LNCaP clone FGC (cell line): ENCODE measurements at regions not wholly inside any gene's neighbourhood (a gene's known extent, or its start where the extent isn't known, plus 50 kb on each side); places are given as distances from the start of the nearest gene placed in this dataset.

ENCODE experiments used
- DNase-seq: peaks from one replicate; pipeline ENCODE4 v3.0.0-alpha.2; 2011; ENCODE audit warnings: low read depth
- H3K4me3 ChIP-seq: 2 replicates; pipeline ENCODE4 v1.5.1; 2011; ENCODE audit warnings: mild to moderate bottlenecking, low read depth, low read length, control low read depth
- TF ChIP-seq, protein P1 (sequence below): IDR thresholded peaks from 2 replicates; pipeline ENCODE4 v1.5.1; 2012; ENCODE audit warnings: mild to moderate bottlenecking; ENCODE audit not compliant: control insufficient read depth, insufficient read depth; ENCODE audit errors: extremely low read depth

DNA sequence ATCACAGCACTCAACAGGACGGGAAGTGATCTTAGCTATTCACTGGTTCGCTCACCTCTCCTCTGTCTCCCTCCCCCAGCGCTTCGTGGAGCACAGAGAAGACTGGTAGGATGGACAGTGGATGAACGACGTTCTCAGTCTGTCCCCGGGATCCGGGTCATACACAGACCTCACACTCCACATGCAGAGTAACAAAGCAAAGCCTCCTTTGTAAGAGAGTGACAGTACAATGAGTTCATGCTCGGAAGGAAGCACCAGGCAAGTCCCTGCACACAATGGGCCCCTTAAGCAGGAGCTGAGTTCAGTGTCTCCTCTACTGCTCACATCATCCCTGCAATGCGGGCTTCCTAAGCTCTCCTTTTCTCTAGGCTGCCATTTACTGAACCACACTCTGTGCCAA lies 356.9 kb downstream of the C16orf95 start:
- no peak overlapping the region for H3K4me3 ChIP-seq
- TF ChIP-seq, protein P1, sequence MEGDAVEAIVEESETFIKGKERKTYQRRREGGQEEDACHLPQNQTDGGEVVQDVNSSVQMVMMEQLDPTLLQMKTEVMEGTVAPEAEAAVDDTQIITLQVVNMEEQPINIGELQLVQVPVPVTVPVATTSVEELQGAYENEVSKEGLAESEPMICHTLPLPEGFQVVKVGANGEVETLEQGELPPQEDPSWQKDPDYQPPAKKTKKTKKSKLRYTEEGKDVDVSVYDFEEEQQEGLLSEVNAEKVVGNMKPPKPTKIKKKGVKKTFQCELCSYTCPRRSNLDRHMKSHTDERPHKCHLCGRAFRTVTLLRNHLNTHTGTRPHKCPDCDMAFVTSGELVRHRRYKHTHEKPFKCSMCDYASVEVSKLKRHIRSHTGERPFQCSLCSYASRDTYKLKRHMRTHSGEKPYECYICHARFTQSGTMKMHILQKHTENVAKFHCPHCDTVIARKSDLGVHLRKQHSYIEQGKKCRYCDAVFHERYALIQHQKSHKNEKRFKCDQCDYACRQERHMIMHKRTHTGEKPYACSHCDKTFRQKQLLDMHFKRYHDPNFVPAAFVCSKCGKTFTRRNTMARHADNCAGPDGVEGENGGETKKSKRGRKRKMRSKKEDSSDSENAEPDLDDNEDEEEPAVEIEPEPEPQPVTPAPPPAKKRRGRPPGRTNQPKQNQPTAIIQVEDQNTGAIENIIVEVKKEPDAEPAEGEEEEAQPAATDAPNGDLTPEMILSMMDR = no peak
- DNase-seq = no peak

DNA sequence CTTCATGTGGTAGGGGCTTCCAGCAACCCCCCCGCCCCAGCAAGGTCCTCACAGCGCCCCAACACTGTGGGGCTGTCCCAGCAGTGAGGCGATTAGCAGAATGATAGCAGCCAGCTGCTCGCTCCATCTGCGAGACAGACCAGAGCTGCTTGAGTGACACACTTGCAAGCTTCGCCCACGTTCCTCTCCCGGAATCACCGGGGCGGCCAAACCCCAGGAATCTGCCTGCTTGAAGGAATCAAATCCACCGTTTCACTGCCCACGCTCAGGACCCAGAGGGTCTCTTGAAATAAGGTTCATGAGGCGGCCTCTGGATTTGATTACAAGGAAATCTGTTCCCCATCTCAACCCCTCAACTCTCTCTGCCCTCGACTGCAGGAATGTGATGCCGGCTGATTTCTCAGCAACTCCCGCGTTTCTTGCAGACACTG lies 356.0 kb downstream of the C16orf95 start:
- DNase-seq = no peak
- TF ChIP-seq, protein P1 = no peak

DNA sequence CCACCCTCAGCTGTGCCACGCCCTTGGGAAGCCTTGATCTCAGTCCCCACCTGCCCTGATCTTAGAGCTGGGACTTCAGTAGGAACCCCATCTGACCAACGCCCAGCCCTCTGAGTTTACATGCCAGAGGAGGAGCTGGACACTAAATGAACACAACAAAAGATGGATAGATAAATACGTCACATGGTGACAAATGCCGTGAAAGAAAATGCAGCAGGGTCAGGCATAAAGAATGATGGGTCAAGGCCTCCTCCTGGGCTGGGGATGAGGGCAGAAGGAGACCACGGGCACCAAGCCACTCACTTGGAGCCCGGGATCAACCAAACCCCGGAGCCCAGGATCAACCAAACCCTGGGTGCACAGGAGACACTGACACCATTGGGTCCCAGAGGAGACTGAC lies 354.9 kb downstream of the C16orf95 start:
- TF ChIP-seq, protein P1 = no peak
- DNase-seq = no peak

More for the DNA sequence above, 356.0 kb downstream of the C16orf95 start:
- H3K4me3 ChIP-seq = no peak overlapping the region

DNA sequence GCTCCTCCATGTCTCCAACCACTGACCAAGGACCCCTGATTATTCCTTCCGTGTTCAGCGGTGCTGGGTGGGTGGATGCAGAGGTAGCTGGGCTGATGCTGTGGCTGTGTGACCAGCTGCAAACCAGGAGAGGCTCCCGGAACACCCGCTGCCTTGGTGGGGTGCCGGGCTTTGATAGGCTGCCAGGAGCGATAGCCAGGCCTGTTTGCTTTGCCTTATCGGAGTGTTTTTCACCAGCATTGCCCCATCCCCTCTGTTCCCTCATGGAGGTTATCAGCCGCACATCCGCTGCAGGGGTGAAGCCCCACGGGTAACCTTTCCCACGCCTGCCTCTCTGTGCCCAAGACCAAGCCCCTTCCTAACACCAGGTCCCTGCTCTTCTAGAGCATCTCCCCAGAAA lies 354.3 kb downstream of the C16orf95 start:
- TF ChIP-seq, protein P1 = no peak
- no peak overlapping the region for H3K4me3 ChIP-seq
- DNase-seq = no peak

More for the DNA sequence above, 354.9 kb downstream of the C16orf95 start:
- no peak overlapping the region for H3K4me3 ChIP-seq

DNA sequence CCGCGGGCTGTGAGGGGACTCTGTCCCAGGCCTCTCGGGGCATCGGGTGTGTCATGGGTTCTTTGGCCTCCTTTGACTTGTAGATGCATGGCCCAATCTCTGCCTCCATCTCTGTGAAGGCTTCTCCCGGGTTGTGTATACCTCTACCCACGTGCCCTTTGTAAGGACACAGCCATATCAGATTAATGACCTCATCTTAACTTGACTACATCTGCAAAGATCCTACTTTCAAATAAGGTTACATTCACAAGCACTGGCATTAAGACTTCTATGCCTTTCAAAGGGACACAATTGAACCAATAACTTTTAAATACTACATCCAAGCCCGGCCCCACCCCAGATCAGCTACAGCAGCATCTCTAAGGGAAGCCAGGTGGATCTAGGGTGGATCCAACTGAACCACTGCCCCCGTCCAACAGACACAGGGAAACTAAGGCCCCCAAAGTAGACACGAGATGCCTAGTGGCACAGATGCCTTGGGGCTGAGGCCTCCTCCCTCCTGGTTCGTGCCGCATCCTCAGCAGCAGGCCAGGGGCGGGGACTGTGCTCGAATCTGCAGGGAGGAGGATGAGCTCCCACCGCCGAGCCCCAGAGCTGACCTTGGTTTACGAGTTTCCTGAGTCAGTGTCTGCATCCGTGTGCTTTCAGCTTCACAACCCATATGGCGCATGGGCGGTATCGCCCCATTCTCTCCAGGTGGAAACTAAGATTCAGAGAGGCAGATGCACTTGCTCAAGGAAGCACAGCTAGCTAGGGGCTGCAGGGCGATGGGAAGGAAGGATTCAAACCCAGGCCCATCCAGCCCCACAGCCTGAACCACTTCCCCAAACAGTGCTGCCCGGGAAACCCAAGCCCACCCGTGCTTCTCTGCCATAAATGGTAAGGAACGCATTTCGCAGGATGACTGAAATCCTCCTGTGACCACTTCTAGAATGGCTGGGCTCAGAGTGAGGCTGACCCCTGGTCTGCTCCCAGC lies 353.3 kb downstream of the C16orf95 start:
- H3K4me3 ChIP-seq = no peak overlapping the region
- TF ChIP-seq, protein P1 = no peak
- DNase-seq = no peak

DNA sequence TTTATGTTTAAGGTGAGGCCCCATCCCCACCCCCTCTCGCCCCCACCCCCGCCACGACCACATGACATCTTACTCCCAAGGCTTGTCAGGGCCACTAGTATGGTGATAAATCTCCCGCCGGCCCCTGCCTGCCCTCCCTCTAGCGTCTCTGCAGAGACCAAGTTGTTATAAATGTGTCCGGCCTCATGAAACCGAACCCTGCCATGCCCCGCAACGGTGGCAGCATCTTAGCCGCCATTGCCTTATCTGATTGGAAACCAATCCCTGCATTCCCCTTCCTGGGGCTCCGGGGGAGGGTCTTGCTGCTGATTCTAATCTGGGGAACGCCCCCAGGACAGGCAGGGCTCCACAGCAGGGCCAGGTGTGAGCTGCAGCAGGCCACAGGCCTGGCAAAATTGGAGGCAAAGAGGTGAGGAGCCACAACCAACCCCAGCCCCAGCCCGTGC lies 352.4 kb downstream of the C16orf95 start:
- TF ChIP-seq, protein P1 = no peak
- DNase-seq = no peak
- H3K4me3 ChIP-seq = no peak overlapping the region
